Pancreas (tissue), 10 donors: ENCODE measurements at regions not wholly inside any gene's neighbourhood (a gene's known extent, or its start where the extent isn't known, plus 50 kb on each side); places are given as distances from the start of the nearest gene placed in this dataset.

ENCODE experiments used
- ATAC-seq, 4 donors: fragments of 200-7000 bp; cut with Tn5 transposase; one replicate each; pipeline versions ENCODE4 v1.8.0 to v1.9.1; 2020; ENCODE audit warnings: mild to moderate bottlenecking in 4 of 4, moderate library complexity in 4 of 4
- DNase-seq, 6 donors: peaks; one replicate each; pipeline ENCODE4 v3.0.0-alpha.2; 2020
- FAIRE-seq: peaks from 2 replicates; lab custom pipeline; 2012; peaks lifted over from hg19 to GRCh38; lab: Jason Lieb, UNC
- H3K27ac ChIP-seq, 4 donors: fragments of 200-600 bp; sonication (generic); 1 replicate in 3 of 4; 2 replicates in 1 of 4; pipeline versions ENCODE4 v1.5.0 to v1.8.0; 2020
- H3K27me3 ChIP-seq, 4 donors: fragments of 200-600 bp; one replicate each; pipeline ENCODE4 v1.8.0; 2021
- H3K36me3 ChIP-seq, 3 donors: fragments of 200-600 bp; sonication (generic) in 1 of 3; one replicate each; pipeline versions ENCODE4 v1.5.0 to v1.8.0; 2020 to 2021
- H3K4me1 ChIP-seq, 3 donors: fragments of 200-600 bp; one replicate each; pipeline ENCODE4 v1.8.0; 2021
- H3K4me3 ChIP-seq, 4 donors: fragments of 200-600 bp; sonication (generic) in 2 of 4; one replicate each; pipeline versions ENCODE4 v1.5.0 to v1.8.0; 2020 to 2021
- H3K9me3 ChIP-seq, 4 donors: fragments of 200-600 bp; one replicate each; pipeline ENCODE4 v1.8.0; 2021
- CTCF ChIP-seq, 4 donors: fragments of 200-600 bp; sonication (generic) in 3 of 4; IDR thresholded peaks; one replicate each; pipeline versions ENCODE4 v1.5.0 to v1.8.0; 2021; ENCODE audit warnings: antibody characterized with exemption in 4 of 4
- WGBS, 2 donors: extraction: QIAGEN DNeasy Blood & Tissue Kit; methylation state at CpG; one replicate each; pipeline ENCODE4 v1.1.7; 2013; 5-methylcytosine and 5-hydroxymethylcytosine counted together
- intact Hi-C, 3 donors: fragments of 100-400 bp; cut with DNase I; formaldehyde crosslinking; loops; one replicate each; pipeline versions ENCODE4 v1.11.1 to v1.14.2; 2022
- donor health status: healthy with polysubstance abuse.
- donor health status: DM: no; HTN: no; CAD: no; lungs with moderate emphysema.
- donor health status: DM: no; HTN: no; CAD: no.
- donor health status: control.
- donor health status: control.
- donor health status: Bipolar disorder and iron deficiency.
- donor health status: DM: yes; HTN: yes; CAD: no.
- donor health status: DM: no; HTN: no; CAD: no.
- donor health status: DM: no; HTN: no; CAD: no.
- donor health status: DM: yes; HTN: yes; CAD: no.

GRCh38 chr3:21330293-21330692, 420.7 kb downstream of the ZNF385D start:
- Histone ChIP-seq H3K36me3 (no peaks in the 10 kb centered on the region), H3K27me3 (no peaks in the 10 kb centered on the region), H3K27ac (no peak overlapping the region), H3K4me3 (no peak overlapping the region), H3K4me1 (no peaks in the 10 kb centered on the region), H3K9me3 (no peaks in the 10 kb centered on the region)
- intact Hi-C loops, result no loop called here
- no peak for DNase-seq
- TF ChIP-seq CTCF (IDR thresholded peaks at IDR 0.05), result no peak
- ATAC-seq, result peak in 2 of 4 donors; percentile 49 to 50
- 26 to 32% methylated on average over 2 of the region's 2 CpGs for WGBS, 2 donors
- FAIRE-seq, result no peak

GRCh38 chr3:21328711-21329390, 422.2 kb downstream of the ZNF385D start:
- ATAC-seq (no peak), DNase-seq (no peak), FAIRE-seq (no peak)
- Histone ChIP-seq H3K36me3 (no peaks in the 10 kb centered on the region), H3K9me3 (no peaks in the 10 kb centered on the region), H3K4me3 (no peak overlapping the region), H3K4me1 (no peaks in the 10 kb centered on the region), H3K27ac (no peak overlapping the region), H3K27me3 (no peaks in the 10 kb centered on the region)
- intact Hi-C loops, result no loop called here
- TF ChIP-seq CTCF (IDR thresholded peaks at IDR 0.05), result no peak
- 79 to 81% methylated on average over 11 of the region's 11 CpGs for WGBS, 2 donors

- DNase-seq (no peak), ATAC-seq (peak in 1 of 4 donors; percentile 63), FAIRE-seq (no peak)
- Histone ChIP-seq H3K36me3 (no peaks in the 10 kb centered on the region), H3K4me1 (no peaks in the 10 kb centered on the region), H3K27me3 (no peaks in the 10 kb centered on the region), H3K27ac (no peak overlapping the region), H3K4me3 (no peak overlapping the region), H3K9me3 (no peaks in the 10 kb centered on the region)
- TF ChIP-seq CTCF (IDR thresholded peaks at IDR 0.05), result no peak
- 64 to 74% methylated on average over 3 of the region's 3 CpGs for WGBS, 2 donors
- intact Hi-C loops, result no loop called here
Measured at GRCh38 chr3:21326704-21327475, 424.1 kb downstream of the ZNF385D start.

GRCh38 chr3:21314688-21315087, 436.3 kb downstream of the ZNF385D start:
- no peaks in the 10 kb centered on the region for H3K27me3 ChIP-seq
- no peak for FAIRE-seq
- no peaks in the 10 kb centered on the region for H3K36me3 ChIP-seq
- no peak for ATAC-seq
- intact Hi-C loops, result no loop called here
- DNase-seq, result no peak
- no peaks in the 10 kb centered on the region for H3K4me1 ChIP-seq
- H3K4me3 ChIP-seq, result no peak overlapping the region
- WGBS, 2 donors, result 65 to 82% methylated on average over 2 of the region's 2 CpGs
- no peak overlapping the region for H3K27ac ChIP-seq
- no peaks in the 10 kb centered on the region for H3K9me3 ChIP-seq
- no peak for TF ChIP-seq CTCF (IDR thresholded peaks at IDR 0.05)

GRCh38 chr3:21310891-21311290, 440.1 kb downstream of the ZNF385D start:
- DNase-seq (no peak), FAIRE-seq (no peak), ATAC-seq (no peak)
- Histone ChIP-seq H3K27ac (no peak overlapping the region), H3K9me3 (no peaks in the 10 kb centered on the region), H3K27me3 (no peaks in the 10 kb centered on the region), H3K36me3 (no peaks in the 10 kb centered on the region), H3K4me3 (no peak overlapping the region), H3K4me1 (no peaks in the 10 kb centered on the region)
- TF ChIP-seq CTCF (IDR thresholded peaks at IDR 0.05), result no peak
- WGBS, 2 donors, result 68 to 86% methylated on average over 1 of the region's 1 CpG
- intact Hi-C loops, result no loop called here
